NCI-H526 (cell line): ENCODE measurements at regions not wholly inside any gene's neighbourhood (a gene's known extent, or its start where the extent isn't known, plus 50 kb on each side); places are given as distances from the start of the nearest gene placed in this dataset.

Experiments used
- DNase-seq, 2 experiments: peaks; one replicate each; lab custom pipeline; 2025; lab: John Stamatoyannopoulos, UW

- DNase-seq = no peak
Observed at GRCh38 chr9:551986-552929, 289.2 kb upstream of the DMRT1 start.

GRCh38 chr9:555493-555892 lies 286.0 kb upstream of the DMRT1 start:
- no peak for DNase-seq

- DNase-seq = no peak
Observed at GRCh38 chr9:556199-556598, 285.3 kb upstream of the DMRT1 start.

GRCh38 chr9:556675-557074 lies 284.8 kb upstream of the DMRT1 start:
- DNase-seq = peak; percentile 8 to 25

- no peak for DNase-seq
Observed at GRCh38 chr9:557601-558201, 283.8 kb upstream of the DMRT1 start.

GRCh38 chr9:561427-561826 lies 280.1 kb upstream of the DMRT1 start:
- DNase-seq = no peak

GRCh38 chr9:563200-563599 lies 278.3 kb upstream of the DMRT1 start:
- DNase-seq = no peak

- DNase-seq = no peak
Observed at GRCh38 chr9:565528-565927, 276.0 kb upstream of the DMRT1 start.

GRCh38 chr9:567128-567746 lies 274.3 kb upstream of the DMRT1 start:
- DNase-seq = no peak

- peak in 1 of 2 experiments; percentile 11 for DNase-seq
Observed at GRCh38 chr9:567747-568305, 273.7 kb upstream of the DMRT1 start.

GRCh38 chr9:569296-569695 lies 272.2 kb upstream of the DMRT1 start:
- DNase-seq = no peak

- no peak for DNase-seq
Observed at GRCh38 chr9:570187-570586, 271.3 kb upstream of the DMRT1 start.

GRCh38 chr9:571066-571465 lies 270.4 kb upstream of the DMRT1 start:
- no peak for DNase-seq

- no peak for DNase-seq
Observed at GRCh38 chr9:571741-572140, 269.8 kb upstream of the DMRT1 start.

GRCh38 chr9:573691-574410 lies 267.6 kb upstream of the DMRT1 start:
- DNase-seq = no peak

- no peak for DNase-seq
Observed at GRCh38 chr9:575139-575538, 266.4 kb upstream of the DMRT1 start.

GRCh38 chr9:580652-581342 lies 260.7 kb upstream of the DMRT1 start:
- no peak for DNase-seq

GRCh38 chr9:581673-582497 lies 259.6 kb upstream of the DMRT1 start:
- no peak for DNase-seq

- DNase-seq = no peak
Observed at GRCh38 chr9:582775-583174, 258.7 kb upstream of the DMRT1 start.

- DNase-seq = no peak
Observed at GRCh38 chr9:587527-587926, 254.0 kb upstream of the DMRT1 start.

- no peak for DNase-seq
Observed at GRCh38 chr9:588981-589380, 252.5 kb upstream of the DMRT1 start.
